CD14-positive monocyte (primary cell): ENCODE measurements at regions not wholly inside any gene's neighbourhood (a gene's known extent, or its start where the extent isn't known, plus 50 kb on each side); places are given as distances from the start of the nearest gene placed in this dataset.
"Not testable (repeated sequence)": the region's sequence is repeated elsewhere in the genome, so short reads cannot be mapped to it uniquely, and the experiment has no call there.

Experiments used
- DNase-seq, 3 donors: peaks; one replicate each; pipeline ENCODE4 v3.0.0-alpha.2; 2011 to 2022
- H2AFZ ChIP-seq: 2 replicates; pipeline ENCODE4 v1.6.0; 2012; ENCODE audit warnings: mild to moderate bottlenecking, low read depth, low read length, inconsistent platforms; ENCODE audit not compliant: insufficient read depth, poor library complexity, severe bottlenecking
- H3K27ac ChIP-seq, 2 donors: 1 replicate in 1 of 2; 2 replicates in 1 of 2; pipeline ENCODE4 v1.5.1; 2012 to 2013; ENCODE audit warnings: low read length in 2 of 2, control low read depth in 1 of 2, inconsistent platforms in 1 of 2, low read depth in 1 of 2, mild to moderate bottlenecking in 1 of 2
- H3K27me3 ChIP-seq, 2 donors: one replicate each; pipeline versions ENCODE4 v1.6.0 to v1.6.1; 2011 to 2013; ENCODE audit warnings: low read length in 2 of 2; ENCODE audit not compliant: control insufficient read depth in 2 of 2, insufficient read depth in 2 of 2
- H3K36me3 ChIP-seq, 2 donors: replicated peaks in 1 of 2; 1 replicate in 1 of 2; 2 replicates in 1 of 2; pipeline versions ENCODE4 v1.5.1 to v1.6.1; 2012 to 2013; ENCODE audit warnings: low read length in 2 of 2, control low read depth in 1 of 2, inconsistent platforms in 1 of 2, mild to moderate bottlenecking in 1 of 2; ENCODE audit not compliant: insufficient read depth in 2 of 2, control insufficient read depth in 1 of 2
- H3K4me1 ChIP-seq, 2 donors: 1 replicate in 1 of 2; 2 replicates in 1 of 2; pipeline versions ENCODE4 v1.5.1 to v1.6.1; 2012 to 2013; ENCODE audit warnings: low read length in 2 of 2, control low read depth in 1 of 2, inconsistent platforms in 1 of 2, mild to moderate bottlenecking in 1 of 2, moderate library complexity in 1 of 2; ENCODE audit not compliant: insufficient read depth in 2 of 2, control insufficient read depth in 1 of 2
- H3K4me2 ChIP-seq: replicated peaks from 2 replicates; pipeline ENCODE3; 2012; ENCODE audit warnings: low read length, moderate library complexity, mild to moderate bottlenecking; ENCODE audit not compliant: poor library complexity, severe bottlenecking; ENCODE audit errors: extremely low read depth
- H3K4me3 ChIP-seq, 3 experiments: fragments of 200-600 bp in 1 of 3; sonication (generic) in 1 of 3; replicated peaks in 1 of 3; 1 replicate in 2 of 3; 2 replicates in 1 of 3; pipeline ENCODE4 v1.5.1; 2011 to 2013; ENCODE audit warnings: low read length in 3 of 3, mild to moderate bottlenecking in 3 of 3, control low read depth in 2 of 3, low read depth in 2 of 3, inconsistent platforms in 1 of 3, moderate library complexity in 1 of 3
- H3K79me2 ChIP-seq: 2 replicates; pipeline ENCODE4 v1.6.0; 2012; ENCODE audit warnings: mild to moderate bottlenecking, control low read depth, inconsistent platforms, low read length, moderate library complexity; ENCODE audit not compliant: insufficient read depth
- H3K9ac ChIP-seq: 2 replicates; pipeline ENCODE4 v1.6.0; 2017; ENCODE audit warnings: low read length, mild to moderate bottlenecking; ENCODE audit not compliant: insufficient read depth, poor library complexity, severe bottlenecking
- H3K9me3 ChIP-seq, 2 donors: replicated peaks in 1 of 2; 1 replicate in 1 of 2; 2 replicates in 1 of 2; pipeline versions ENCODE4 v1.5.1 to v1.6.1; 2012 to 2013; ENCODE audit warnings: low read length in 2 of 2, control low read depth in 1 of 2; ENCODE audit not compliant: control insufficient read depth in 1 of 2, insufficient read depth in 1 of 2
- H4K20me1 ChIP-seq: 2 replicates; pipeline ENCODE4 v1.6.0; 2012; ENCODE audit warnings: mild to moderate bottlenecking, low read length, control low read depth, moderate library complexity; ENCODE audit not compliant: insufficient read depth
- H3K27ac Mint-ChIP-seq, 7 donors: one replicate each; pipeline ENCODE4 v1.8.0; 2020; ENCODE audit warnings: mild to moderate bottlenecking in 7 of 7, mixed read lengths in 7 of 7, moderate library complexity in 6 of 7, inconsistent platforms in 2 of 7
- H3K27me3 Mint-ChIP-seq, 3 donors: one replicate each; pipeline ENCODE4 v1.8.0; 2021 to 2022; ENCODE audit warnings: low read depth in 3 of 3, mild to moderate bottlenecking in 3 of 3, mixed read lengths in 3 of 3, moderate library complexity in 3 of 3, inconsistent platforms in 1 of 3
- H3K36me3 Mint-ChIP-seq, 2 donors: one replicate each; pipeline ENCODE4 v1.8.0; 2020; ENCODE audit warnings: mixed read lengths in 2 of 2, inconsistent platforms in 1 of 2, mild to moderate bottlenecking in 1 of 2
- H3K4me1 Mint-ChIP-seq: one replicate; pipeline ENCODE4 v1.8.0; 2020; ENCODE audit warnings: mild to moderate bottlenecking, mixed read lengths
- H3K4me3 Mint-ChIP-seq, 2 donors: one replicate each; pipeline ENCODE4 v1.8.0; 2020; ENCODE audit warnings: mild to moderate bottlenecking in 2 of 2, mixed read lengths in 2 of 2, moderate library complexity in 1 of 2
- H3K9me3 Mint-ChIP-seq, 7 donors: one replicate each; pipeline ENCODE4 v1.8.0; 2020 to 2022; ENCODE audit warnings: mixed read lengths in 7 of 7, mild to moderate bottlenecking in 6 of 7, moderate library complexity in 6 of 7, inconsistent platforms in 2 of 7
- WGBS: methylation state at CpG from one replicate; pipeline ENCODE4 v1.1.5; 2013; ENCODE audit warnings: missing lambda C conversion rate; ENCODE audit not compliant: insufficient coverage; 5-methylcytosine and 5-hydroxymethylcytosine counted together
- intact Hi-C, 2 donors: fragments of 100-400 bp; cut with micrococcal nuclease; formaldehyde crosslinking; loops; one replicate each; pipeline versions ENCODE4 v1.15.0 to v1.15.1; 2023
- TF ChIP-seq, protein P1 (sequence below): fragments of 200-600 bp; IDR thresholded peaks from one replicate; pipeline ENCODE4 v1.8.0; 2022; ENCODE audit warnings: antibody characterized with exemption, mild to moderate bottlenecking

DNA sequence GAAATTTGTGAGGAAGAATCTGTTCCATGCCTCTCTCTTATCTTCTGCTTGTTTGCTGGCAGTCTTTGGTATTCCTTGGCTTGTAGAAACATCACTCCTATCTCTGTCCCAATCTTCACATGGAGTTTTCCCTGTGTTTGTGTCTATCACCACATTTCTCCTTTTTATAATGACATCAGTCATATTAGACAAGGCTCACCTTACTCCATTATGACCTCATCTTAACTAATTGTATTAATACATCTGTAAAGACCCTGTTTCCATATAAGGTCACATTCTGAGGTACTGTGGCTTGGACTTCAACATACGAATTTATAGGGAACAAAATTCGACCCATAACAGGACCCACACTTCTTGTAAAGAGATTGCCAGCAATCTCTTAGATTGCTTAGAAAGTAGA lies 72.3 kb upstream of the POGK start:
- H3K9me3 Mint-ChIP-seq: peaks cover 3 to 18% (median 14%) of the 10 kb centered on the region in 7 donors
- intact Hi-C loops: no loop called here
- TF ChIP-seq, protein P1, sequence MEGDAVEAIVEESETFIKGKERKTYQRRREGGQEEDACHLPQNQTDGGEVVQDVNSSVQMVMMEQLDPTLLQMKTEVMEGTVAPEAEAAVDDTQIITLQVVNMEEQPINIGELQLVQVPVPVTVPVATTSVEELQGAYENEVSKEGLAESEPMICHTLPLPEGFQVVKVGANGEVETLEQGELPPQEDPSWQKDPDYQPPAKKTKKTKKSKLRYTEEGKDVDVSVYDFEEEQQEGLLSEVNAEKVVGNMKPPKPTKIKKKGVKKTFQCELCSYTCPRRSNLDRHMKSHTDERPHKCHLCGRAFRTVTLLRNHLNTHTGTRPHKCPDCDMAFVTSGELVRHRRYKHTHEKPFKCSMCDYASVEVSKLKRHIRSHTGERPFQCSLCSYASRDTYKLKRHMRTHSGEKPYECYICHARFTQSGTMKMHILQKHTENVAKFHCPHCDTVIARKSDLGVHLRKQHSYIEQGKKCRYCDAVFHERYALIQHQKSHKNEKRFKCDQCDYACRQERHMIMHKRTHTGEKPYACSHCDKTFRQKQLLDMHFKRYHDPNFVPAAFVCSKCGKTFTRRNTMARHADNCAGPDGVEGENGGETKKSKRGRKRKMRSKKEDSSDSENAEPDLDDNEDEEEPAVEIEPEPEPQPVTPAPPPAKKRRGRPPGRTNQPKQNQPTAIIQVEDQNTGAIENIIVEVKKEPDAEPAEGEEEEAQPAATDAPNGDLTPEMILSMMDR: no peak

DNA sequence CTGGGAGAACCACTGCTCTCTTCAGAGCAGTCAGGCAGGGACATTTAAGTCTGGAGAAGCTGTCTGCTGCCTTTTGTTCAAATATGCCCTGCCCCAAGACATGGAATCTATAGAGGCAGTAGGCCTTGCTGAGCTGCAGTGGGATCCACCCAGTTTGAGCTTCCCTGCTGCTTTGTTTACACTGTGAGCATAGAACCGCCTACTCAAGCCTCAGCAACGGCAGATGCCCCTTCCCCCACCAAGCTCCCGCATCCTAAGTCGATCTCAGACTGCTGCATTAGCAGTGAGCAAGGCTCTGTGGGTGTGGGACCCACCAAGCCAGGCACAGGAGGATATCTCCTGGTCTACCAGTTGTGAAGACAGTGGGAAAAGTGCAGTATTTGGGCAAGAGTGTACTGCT lies 54.6 kb upstream of the POGK start:
- H3K36me3 Mint-ChIP-seq, H3K4me3 Mint-ChIP-seq, H3K27ac Mint-ChIP-seq, H3K27ac ChIP-seq, H3K79me2 ChIP-seq, DNase-seq, H3K4me1 Mint-ChIP-seq, H3K4me3 ChIP-seq, H3K27me3 Mint-ChIP-seq, H3K27me3 ChIP-seq, H3K9me3 ChIP-seq, H3K4me1 ChIP-seq, H3K9ac ChIP-seq, intact Hi-C loops, H3K36me3 ChIP-seq, H4K20me1 ChIP-seq, H2AFZ ChIP-seq, H3K4me2 ChIP-seq: not testable (repeated sequence)
- H3K9me3 Mint-ChIP-seq: peaks cover 3 to 20% (median 7%) of the 10 kb centered on the region in 7 donors
- 50% methylated on average over 2 of the region's 4 CpGs for WGBS

More for the DNA sequence above, 72.3 kb upstream of the POGK start:
- H3K9me3 ChIP-seq: peaks cover 15 to 23% of the 10 kb centered on the region in 2 donors
- Mint-ChIP-seq H3K4me3 (no peak overlapping the region), H3K27me3 (peaks cover 0 to 2% (median 0%) of the 10 kb centered on the region in 3 donors), H3K36me3 (no peaks in the 10 kb centered on the region), H3K4me1 (no peaks in the 10 kb centered on the region), H3K27ac (no peak overlapping the region)
- H3K27ac ChIP-seq: no peak overlapping the region
- H3K4me1 ChIP-seq: no peaks in the 10 kb centered on the region
- H3K27me3 ChIP-seq: no peaks in the 10 kb centered on the region
- WGBS: no CpG with 5 or more reads among the region's 2 CpGs
- H3K36me3 ChIP-seq: no peaks in the 10 kb centered on the region
- DNase-seq: no peak
- H3K9ac ChIP-seq: no peak overlapping the region
- H3K4me3 ChIP-seq: no peak overlapping the region
- no peak overlapping the region for H2AFZ ChIP-seq
- no peaks in the 10 kb centered on the region for H4K20me1 ChIP-seq
- no peaks in the 10 kb centered on the region for H3K79me2 ChIP-seq
- no peak overlapping the region for H3K4me2 ChIP-seq
